CD4-positive, alpha-beta memory T cell (primary cell): ENCODE measurements at regions not wholly inside any gene's neighbourhood (a gene's known extent, or its start where the extent isn't known, plus 50 kb on each side); places are given as distances from the start of the nearest gene placed in this dataset. TPM values are rescaled to one million over a fixed set of nuclear protein-coding genes. Genes with fewer than 3 reads are reported as not detected.

ENCODE experiments used
- microRNA-seq: library from miRNA; unstranded; fragments of <30 nt; microRNA quantifications from one replicate; pipeline ENCODE4 v1.2.0, GENCODE V29; 2021; ENCODE audit warnings: borderline replicate concordance, borderline number of aligned reads, borderline microRNAs expressed, mixed read lengths

Small RNA genes lying in the stretch of these regions (microRNA-seq; reads per million reads assigned to microRNA genes)
- gene MIR4510: not detected
